Activated CD4-positive, alpha-beta T cell treated with anti-CD3 and anti-CD28 coated beads, Interleukin-2, Interleukin-4, amounts not matched to agents 100 ng/mL and 50 ng/mL, durations not matched to agents 16 hours and 8 hours (primary cell): ENCODE measurements at regions not wholly inside any gene's neighbourhood (a gene's known extent, or its start where the extent isn't known, plus 50 kb on each side); places are given as distances from the start of the nearest gene placed in this dataset.

Source experiments
- DNase-seq: peaks from one replicate; pipeline ENCODE4 v3.0.0-alpha.2; 2020; ENCODE audit warnings: low spot score

DNA sequence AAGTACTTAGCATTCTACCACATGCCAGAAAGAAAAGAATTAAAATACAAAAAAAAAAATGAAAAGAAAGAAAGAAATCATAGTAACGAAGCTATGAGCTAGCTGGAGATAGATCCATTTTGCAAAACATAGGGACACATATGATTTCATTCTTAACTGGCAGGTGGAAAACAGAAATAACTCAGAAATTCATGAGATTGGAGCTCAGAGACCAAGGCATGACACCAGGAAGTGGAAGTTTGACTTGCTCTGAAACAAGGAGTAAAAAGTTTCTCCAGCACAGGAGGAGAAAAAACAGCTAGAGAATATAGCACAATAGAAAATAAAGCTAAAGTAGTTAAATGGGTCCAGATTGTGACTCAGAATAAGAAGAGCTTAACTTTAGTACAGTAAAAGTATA, 278.1 kb downstream of the ZEB2 start:
- DNase-seq = no peak

DNA sequence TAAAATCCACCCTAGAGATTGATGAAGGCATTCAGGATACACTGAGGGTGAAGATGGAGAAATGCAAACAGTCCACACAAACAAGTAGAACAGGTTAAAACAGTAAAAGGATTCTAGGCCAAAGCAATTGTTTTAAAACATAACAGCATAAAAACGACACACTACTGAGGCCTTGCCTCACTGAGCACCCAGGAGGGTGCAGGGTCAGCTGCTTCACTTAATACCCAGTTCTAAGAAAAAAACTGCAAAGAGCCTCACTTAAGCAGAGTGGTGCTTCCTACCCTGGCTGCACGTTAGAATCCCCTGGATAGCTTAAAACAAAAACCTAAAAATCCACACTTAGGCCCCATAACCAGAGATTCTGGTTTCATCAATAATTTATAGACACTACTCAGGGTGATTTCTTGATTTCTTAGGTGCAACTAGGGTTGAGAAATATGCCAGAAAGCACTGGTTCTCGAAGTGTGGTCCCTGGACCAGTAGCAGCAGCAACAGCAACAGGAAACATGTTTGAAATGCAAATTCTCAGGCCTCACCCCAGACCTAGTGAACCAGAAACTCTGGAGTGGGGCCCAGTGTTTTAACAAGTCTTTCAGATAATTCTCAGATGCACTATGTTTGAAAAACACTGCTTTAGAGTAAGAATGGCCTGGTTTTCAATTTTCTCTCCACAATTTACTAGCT, 279.1 kb downstream of the ZEB2 start:
- peak; percentile 63 for DNase-seq

DNA sequence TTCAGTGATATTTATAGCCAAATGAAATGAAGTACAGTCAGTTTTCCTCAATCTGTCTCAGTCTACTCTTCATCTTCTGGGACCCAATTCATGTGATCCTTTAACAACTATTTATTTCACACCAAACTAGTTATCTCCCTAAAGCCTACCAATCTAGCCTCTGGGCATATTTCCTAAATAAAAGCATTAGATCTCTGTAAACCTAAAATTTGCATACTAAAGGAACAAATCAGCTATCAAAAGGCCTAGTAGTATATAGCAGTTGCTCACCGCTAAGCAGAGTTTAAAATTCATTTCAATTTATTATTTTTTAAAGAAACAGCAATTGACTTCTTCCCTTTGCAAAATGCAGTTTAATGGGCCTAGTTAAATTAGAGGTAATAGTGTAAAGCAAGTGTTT, 280.2 kb downstream of the ZEB2 start:
- no peak for DNase-seq

DNA sequence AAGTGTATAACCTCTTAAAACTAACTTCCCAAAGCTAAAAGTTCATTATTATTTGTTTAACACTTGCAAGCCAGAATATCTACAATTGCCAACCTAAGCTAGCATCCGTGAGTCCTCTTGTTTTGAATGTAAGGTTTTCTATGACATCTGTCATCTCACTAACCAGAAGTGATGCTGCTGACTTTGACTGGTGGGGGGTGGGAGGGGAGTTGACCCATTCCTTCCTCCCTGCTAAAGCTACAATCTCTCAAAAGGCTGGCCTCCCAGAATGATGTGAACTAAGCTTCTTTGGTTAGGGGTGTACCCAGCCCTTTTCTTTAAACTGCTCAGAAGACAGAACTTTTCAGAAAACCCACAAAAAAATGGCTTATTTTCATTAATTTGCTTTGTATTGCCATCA, 280.6 kb downstream of the ZEB2 start:
- DNase-seq = peak; percentile 61

DNA sequence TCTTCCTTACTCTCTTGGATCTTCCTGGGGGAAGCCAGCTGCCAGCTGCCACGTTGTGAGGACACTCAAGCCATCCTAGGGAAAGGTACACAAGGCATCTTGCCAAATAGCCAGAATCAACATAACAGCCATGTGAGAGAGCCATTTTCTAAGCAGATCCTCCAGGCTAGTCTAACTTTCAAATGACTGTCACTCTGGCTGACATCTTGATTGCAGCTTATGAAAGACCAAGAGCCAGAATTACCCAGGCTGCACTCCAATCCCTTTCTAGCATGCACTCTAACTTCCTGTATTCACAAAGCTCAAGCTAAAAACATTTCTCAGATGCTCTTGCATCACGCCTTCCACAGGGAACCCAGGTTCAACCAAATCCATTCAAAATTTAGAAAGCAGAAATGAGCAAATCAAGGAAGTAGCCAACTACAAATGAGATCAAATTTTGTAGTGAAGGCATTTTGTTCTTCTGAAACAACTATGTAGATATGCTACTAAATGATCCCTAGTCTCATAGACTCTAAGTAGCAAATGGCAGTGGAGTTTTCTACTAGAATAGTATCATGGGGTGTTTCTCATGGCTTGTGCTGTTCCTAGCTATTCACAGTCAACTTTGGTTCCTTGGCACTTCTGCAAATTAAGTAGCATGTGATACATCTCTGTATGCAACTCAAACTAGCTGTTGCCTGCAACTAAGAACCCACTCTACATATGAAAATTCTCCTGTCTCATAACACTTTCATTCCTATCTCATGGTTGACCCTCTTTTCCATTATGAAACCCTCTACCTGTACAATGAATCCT, 281.9 kb downstream of the ZEB2 start:
- DNase-seq = no peak

DNA sequence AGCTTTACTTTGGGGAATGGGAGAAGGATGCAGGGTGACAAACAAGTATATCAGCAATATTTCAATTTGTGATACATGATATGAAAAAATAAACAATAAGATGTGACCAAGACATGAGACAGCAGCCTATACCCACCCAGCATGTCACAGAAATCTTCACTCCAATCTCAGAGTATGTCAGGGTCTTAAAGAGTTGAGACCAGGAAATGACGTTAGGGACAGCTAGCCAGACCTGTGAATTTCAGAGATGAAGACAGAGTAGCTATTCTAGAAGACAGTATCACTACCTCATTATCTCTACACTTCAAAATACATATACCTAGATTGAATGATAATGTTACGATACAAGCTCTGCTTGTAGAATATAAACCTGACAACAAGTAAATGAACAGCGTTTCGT, 282.8 kb downstream of the ZEB2 start:
- DNase-seq = no peak

DNA sequence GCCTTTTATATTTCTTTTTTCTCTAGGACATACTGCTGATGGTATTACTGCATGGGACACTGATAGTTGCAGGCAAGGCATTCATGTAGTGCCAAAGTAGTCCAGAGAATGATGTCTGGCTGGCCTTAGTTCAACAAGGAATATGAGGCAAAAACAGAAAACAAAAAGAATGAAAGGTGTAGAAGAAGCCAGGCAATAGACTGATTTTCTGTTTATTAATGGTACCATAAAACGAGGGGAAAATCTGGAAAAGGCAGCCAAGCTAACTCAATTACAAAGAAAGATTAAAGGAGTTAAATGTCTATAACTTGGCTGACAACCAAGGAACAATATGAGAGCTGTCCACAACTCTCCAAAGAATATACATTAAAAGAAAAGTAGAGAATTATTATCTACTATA, 284.9 kb downstream of the ZEB2 start:
- no peak for DNase-seq

DNA sequence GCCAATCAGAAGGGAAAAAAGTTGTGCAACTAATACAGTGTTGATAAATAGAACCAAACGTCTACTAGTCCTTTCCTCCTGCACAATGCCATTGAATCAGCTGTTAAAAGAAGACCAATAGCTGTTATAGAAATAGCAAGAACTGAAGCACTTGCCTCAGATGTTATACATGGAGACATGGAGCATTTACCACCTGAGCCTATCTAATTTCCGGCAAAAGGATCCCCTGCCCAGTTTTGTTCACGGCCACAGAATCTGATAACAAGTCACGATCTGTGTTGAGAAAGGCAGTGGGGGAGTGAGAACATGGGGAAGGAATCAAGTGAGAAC, 285.4 kb downstream of the ZEB2 start:
- DNase-seq = peak; percentile 65

DNA sequence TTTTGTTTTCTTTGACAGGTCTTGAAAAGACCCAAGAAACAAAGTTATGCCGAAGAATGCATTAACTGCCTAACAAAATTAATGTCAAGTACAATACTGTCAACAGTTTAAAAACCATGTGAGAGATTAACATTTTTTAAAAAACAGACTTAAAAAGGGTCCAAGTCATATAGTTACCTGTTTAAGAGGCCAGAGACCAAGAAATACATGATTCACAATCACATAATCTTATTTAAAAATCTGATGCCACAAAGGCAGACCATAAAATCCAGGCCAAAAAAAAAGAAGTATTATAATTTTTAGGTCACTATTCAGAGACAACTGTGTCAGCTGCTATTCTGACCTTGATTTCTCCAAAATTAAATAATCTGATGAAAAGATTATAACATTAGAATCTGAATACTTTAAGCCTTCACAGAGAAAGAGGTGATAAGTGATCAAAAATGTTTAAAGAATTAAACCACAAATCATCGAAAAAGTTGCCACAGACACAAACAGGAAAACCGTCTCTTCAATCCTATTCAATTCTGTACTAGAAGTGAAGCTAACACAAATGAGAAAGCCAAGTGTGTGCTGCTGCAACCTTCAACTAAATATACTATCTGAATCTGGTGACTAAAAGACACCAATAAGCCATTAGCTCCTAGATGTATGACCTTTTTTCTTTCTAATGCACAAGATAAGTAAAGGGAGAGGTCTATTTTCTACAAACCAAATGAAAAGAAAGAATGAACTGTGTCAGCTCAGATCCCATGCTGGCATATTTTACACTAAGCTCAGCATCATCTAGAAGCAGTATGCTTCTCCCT, 286.0 kb downstream of the ZEB2 start:
- DNase-seq = peak; percentile 80

DNA sequence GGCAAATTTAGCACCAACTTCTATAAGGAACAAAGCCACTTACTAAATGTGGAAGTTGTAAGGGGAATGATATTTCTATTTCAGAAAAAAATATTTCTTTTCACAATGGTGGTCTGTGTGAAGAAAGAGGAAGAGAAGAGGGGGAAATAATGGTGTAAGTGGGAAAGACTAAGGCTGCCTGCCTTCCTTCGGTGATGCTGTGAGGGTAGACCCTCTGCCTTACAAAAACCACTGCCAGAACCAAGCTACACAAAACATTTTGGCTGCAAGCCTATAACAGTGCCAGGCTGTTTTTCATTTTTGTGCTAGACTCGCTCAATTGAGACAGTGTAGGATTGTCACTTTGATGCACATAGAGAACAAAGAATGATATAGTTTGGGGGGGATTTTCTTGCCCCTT, 286.6 kb downstream of the ZEB2 start:
- no peak for DNase-seq

DNA sequence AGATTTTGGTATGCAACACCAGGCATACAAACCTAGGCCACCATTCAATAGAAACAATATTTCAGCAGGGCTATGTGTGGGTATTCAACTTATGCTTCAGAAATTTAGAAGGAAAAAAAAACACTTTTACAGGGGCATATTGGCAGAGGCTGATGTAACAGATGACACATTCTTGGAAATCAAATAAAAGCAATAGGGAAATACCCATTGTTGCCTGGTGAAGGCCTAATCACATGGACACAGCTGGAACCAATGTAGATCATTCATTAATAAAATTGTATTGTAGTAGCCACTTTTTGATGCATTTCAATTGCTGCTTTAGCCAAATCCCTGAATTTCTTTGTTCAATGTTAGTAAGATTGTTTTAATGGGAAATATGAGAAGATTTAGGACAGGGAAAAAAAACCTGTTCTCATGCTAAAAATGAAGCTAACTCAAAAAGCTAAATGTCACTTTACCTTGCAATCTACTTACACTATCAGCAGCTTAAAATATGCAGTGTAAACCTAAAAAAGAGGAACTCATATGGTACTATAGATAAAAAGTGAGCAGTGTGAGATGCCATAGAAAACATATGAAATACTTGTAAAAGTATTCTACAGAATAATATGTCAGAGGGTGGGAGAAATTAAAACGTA, 289.4 kb downstream of the ZEB2 start:
- DNase-seq = peak; percentile 42

DNA sequence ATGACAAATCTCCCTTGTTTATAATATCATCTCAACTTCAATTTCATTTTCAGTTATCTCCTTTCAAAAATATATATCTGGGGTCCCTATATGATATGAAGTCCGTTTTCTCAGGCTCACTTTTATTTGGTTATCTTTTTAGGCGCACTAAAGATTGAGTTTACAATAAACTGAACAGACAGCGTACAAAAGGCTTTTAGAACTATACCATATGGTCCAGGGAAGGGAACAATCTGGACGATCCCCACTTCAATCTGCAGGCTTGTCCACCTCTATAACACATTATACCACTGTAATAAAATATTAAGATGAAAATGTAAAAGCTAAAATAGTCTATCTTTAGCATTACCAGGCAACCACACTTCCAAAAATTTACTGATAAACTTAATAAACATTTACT, 289.9 kb downstream of the ZEB2 start:
- DNase-seq = no peak

DNA sequence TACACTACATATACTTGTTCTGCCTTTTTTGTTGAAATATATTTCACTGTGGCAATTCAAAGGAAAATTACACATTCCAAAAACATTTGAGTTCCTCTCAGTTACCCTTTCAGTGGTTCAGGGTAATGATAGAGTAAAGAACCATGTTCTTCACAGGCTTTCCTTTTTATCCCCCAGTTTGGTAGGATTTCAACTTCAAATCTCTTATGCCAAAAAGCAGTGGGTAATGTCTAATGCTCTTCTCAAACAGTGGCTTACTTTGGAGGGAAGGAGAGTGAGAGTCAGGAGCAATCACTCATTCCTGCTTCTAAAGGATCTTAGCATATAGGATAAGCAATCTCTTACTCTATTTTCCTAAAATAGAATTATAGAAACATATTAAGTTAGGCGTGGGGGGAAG, 290.6 kb downstream of the ZEB2 start:
- DNase-seq = no peak

DNA sequence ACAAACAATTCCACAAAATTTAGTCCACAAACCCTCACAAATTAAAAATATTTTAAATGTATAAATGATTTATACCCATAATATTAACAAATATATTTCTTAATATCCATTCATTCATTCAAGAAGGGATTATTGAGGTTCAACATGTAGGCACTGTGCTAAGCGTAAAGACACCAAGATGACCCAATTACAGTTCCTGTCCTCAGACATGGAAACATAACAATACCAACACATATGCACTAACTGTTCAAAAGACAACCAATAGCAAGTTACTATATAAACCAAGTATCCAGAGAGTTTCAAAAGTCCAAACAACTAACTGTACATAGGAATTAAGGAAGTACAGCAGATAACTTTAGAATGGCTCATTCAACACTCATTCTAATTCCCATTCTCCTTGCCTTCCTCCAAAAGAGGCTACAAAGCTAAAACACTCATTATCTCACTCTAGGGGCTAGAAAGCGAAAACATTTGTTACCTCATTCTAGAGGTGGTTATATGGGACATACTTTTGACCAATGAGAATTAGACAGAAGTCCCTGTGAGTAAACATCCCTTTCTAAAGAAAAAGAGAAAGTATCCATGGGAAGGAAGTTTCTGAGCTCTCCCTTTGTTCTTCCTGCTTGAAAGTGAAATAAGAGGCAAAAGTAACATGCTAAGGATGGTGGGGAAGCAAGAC, 292.4 kb downstream of the ZEB2 start:
- DNase-seq = no peak

DNA sequence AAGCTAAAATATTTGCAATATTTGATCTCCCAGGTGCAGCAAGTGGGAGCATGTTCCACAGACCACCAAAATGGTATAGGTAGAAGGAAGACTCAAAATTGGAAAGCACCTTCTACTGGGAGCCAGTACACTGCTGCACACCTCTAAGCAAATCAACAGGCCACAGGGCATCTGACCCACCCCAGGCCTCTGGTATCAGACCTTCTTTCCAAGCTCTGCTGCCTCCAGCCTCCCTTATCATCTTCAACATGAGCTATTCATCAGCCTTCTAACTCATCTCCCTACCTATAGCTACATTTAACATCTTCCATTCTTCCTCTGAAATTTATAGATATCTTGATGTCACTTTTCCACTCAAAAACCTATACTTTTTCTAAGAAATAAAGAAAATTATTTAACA, 294.8 kb downstream of the ZEB2 start:
- no peak for DNase-seq

DNA sequence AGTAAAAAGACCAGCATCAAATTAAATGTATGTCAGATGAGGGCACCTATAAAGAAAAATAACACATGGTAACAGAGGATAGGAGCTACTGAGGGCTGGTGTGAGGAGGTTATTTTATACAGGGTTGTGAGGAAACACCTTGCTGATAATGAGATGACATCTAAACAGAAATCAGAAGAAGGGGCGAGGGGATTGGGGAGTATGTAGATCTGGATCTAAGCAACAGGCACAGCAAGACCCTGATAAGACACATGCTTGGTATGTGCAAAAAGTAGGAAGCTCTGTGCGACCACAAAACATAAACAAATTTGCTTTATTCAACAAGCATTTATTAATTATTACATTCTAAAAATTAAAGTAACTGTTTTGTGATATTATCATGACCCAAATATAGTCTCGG, 295.4 kb downstream of the ZEB2 start:
- no peak for DNase-seq

DNA sequence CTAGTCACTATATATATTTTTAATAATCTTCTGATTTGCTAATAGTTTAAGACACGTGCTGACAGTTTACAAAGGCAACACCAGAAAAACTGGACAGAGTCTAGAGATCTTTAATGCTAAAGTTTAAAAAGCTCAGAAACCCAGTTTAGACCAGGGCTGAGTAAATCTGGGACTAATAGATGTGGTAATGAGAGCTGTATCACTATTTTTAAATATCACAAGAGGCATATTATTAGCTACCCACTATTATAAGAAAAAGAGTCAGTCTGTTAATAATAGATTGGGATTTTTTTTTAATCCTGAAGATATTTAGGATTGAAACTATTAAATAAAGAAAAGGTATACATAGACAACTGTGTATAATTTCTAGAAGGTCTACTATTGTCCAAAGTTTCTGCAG, 299.9 kb downstream of the ZEB2 start:
- DNase-seq = no peak

DNA sequence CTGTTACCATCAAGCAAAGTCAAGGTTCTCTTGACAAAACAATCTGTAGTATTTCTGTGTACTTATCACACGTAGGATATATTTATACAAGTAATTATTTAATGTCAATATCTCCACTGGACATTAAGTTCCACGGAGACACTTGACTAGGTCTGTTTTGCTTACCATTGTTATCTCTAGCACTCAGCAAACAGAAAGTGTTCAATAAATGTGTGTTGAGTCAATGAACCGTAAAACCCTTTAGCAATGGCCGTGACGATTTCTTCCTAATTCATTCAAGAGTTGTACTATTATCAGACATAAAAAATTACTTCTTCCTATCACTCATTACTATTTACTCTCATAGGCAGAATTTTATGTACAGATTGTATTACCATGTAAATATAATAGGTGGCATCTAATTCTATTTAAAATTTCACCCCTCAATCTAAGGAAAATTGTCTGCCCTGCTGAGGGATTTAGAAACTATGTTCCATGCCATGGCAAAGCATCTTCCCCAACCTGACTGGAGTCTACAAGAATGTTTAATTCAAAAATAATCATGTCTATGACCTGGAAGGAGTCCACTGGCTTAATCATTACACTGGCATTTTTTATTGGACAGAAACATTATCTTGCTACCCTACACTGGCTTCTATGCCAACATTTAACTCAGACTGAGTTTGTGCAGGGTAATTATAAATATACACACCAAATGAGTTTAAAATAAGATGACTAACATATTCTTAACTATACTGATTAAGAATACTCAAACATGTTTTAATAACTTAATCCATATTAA, 301.9 kb downstream of the ZEB2 start:
- DNase-seq = no peak

DNA sequence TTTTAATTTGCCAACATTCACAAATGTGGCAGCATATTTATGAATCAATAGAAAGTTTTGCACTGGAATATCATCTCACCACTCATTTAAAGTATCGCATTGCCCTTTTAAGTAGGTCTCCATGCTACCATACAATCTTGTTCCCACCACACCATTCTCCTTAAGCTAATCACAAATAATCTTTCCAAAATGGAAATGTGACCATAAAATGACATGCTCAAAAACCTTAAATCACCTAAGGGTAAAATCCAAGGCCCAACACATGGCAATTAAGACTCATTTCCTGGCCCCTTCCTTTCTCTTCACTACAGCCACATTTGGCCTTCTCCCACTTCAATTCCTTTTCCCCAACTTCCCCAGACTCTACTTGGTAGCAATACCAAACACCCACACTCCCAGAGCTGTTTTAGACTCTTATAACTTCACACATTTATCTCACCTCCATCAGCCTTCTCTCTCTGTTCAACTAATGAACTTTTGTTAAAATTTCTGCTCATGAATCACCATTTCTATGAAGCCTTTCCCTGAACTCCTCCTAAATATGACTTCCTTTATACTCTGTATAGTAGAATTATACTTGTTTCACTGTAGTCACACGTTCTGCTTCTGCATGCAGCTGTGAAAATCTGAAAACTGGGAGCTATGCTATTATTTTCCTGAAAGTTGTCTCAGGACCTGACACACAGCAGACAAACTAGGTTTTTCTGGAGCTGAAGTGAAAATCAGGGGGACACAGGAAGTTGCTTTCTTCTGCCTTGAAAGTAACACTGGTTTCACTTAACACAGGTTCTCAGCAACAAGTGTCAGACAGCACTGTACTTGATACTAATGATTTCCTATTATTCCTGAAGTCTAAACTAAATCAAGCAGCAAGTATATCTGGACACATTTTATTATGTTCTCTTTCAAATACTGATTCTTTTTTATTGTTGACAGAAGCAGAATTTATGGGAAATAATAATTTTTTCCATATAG, 303.9 kb downstream of the ZEB2 start:
- DNase-seq = no peak

DNA sequence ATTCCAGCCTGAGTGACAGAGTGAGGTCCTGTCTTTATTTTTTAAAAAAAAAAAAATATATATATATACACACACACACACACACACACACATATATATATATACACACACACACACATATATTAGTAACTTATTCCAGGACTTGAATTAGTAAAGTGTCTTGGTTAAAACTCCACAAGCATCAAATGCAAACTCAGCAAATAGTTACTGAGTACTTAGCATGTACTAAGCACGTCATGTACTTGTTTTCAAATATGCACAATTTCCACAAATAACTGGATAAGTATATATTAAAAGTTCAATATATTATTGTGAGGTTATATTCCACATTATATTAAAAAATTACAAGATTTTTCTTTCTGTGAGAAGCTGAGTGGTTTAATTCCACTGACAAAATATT, 304.7 kb downstream of the ZEB2 start:
- no peak for DNase-seq
